NCI-H1048 (cell line): ENCODE measurements at regions not wholly inside any gene's neighbourhood (a gene's known extent, or its start where the extent isn't known, plus 50 kb on each side); places are given as distances from the start of the nearest gene placed in this dataset.

Experiments
- DNase-seq: peaks from one replicate; lab custom pipeline; 2025; lab: John Stamatoyannopoulos, UW

- no peak for DNase-seq
Observed at GRCh38 chr3:87175732-87176131, 51.4 kb upstream of the CHMP2B start.

- DNase-seq = no peak
Observed at GRCh38 chr3:87173776-87174175, 53.3 kb upstream of the CHMP2B start.

- DNase-seq = no peak
Observed at GRCh38 chr3:87173071-87173470, 54.0 kb upstream of the CHMP2B start.

- DNase-seq = no peak
Observed at GRCh38 chr3:87167628-87168456, 59.3 kb upstream of the CHMP2B start.

GRCh38 chr3:87164245-87164644, 62.9 kb upstream of the CHMP2B start:
- DNase-seq = no peak

- no peak for DNase-seq
Observed at GRCh38 chr3:87161851-87162250, 65.3 kb upstream of the CHMP2B start.

GRCh38 chr3:87161417-87161816, 65.7 kb upstream of the CHMP2B start:
- DNase-seq = peak; percentile 13

GRCh38 chr3:87161013-87161412, 66.1 kb upstream of the CHMP2B start:
- no peak for DNase-seq

GRCh38 chr3:87158823-87159222, 68.3 kb upstream of the CHMP2B start:
- DNase-seq = no peak

- DNase-seq = no peak
Observed at GRCh38 chr3:87148020-87148419, 79.1 kb upstream of the CHMP2B start.

GRCh38 chr3:87147562-87147961, 79.5 kb upstream of the CHMP2B start:
- DNase-seq = no peak

GRCh38 chr3:87145553-87145952, 81.6 kb upstream of the CHMP2B start:
- DNase-seq = peak; percentile 21

- DNase-seq = no peak
Observed at GRCh38 chr3:87136066-87136596, 91.0 kb upstream of the CHMP2B start.

GRCh38 chr3:87135412-87135811, 91.7 kb upstream of the CHMP2B start:
- no peak for DNase-seq

- DNase-seq = no peak
Observed at GRCh38 chr3:87132801-87133200, 94.3 kb upstream of the CHMP2B start.

GRCh38 chr3:87128006-87128405, 99.1 kb upstream of the CHMP2B start:
- DNase-seq = no peak

GRCh38 chr3:87127281-87127680, 99.8 kb upstream of the CHMP2B start:
- DNase-seq = no peak

- no peak for DNase-seq
Observed at GRCh38 chr3:87126321-87126720, 100.8 kb upstream of the CHMP2B start.

- no peak for DNase-seq
Observed at GRCh38 chr3:87125116-87125515, 102.0 kb upstream of the CHMP2B start.

- no peak for DNase-seq
Observed at GRCh38 chr3:87122766-87123165, 104.3 kb upstream of the CHMP2B start.

GRCh38 chr3:87121856-87122255, 105.3 kb upstream of the CHMP2B start:
- DNase-seq = no peak

GRCh38 chr3:87120881-87121280, 106.2 kb upstream of the CHMP2B start:
- no peak for DNase-seq

- no peak for DNase-seq
Observed at GRCh38 chr3:87120236-87120635, 106.9 kb upstream of the CHMP2B start.

- no peak for DNase-seq
Observed at GRCh38 chr3:87109465-87109864, 117.6 kb upstream of the CHMP2B start.
